ENCODE measurements at regions not wholly inside any gene's neighbourhood (a gene's known extent, or its start where the extent isn't known, plus 50 kb on each side); places are given as distances from the start of the nearest gene placed in this dataset.

DNA sequence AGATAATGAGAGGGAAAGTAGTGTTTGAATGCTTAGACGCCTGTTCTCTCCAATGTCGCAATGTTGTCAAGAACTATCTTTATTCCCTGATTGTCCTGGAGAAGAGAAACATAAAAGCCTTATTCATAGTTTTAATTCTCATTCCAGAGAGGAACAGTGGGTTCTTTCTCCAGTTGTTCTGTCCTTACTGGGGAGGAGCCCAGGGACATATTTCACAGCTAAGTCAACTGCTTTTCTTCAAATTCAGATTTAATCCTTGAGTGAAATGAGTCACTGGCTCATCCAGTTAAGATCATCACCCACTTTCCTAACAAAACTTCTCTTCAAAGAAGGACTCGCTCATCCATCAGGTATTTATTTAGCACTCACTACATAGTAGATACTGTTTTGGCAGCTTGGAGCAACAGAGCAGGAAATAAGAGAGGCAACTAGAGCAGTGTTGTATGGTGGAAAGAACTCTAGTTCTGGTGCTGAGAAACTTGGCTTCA is 365.7 kb upstream of the USP24 start:
- TF ChIP-seq, protein P1, sequence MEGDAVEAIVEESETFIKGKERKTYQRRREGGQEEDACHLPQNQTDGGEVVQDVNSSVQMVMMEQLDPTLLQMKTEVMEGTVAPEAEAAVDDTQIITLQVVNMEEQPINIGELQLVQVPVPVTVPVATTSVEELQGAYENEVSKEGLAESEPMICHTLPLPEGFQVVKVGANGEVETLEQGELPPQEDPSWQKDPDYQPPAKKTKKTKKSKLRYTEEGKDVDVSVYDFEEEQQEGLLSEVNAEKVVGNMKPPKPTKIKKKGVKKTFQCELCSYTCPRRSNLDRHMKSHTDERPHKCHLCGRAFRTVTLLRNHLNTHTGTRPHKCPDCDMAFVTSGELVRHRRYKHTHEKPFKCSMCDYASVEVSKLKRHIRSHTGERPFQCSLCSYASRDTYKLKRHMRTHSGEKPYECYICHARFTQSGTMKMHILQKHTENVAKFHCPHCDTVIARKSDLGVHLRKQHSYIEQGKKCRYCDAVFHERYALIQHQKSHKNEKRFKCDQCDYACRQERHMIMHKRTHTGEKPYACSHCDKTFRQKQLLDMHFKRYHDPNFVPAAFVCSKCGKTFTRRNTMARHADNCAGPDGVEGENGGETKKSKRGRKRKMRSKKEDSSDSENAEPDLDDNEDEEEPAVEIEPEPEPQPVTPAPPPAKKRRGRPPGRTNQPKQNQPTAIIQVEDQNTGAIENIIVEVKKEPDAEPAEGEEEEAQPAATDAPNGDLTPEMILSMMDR (IDR thresholded peaks at IDR 0.05): no peak
- no peak for TF ChIP-seq POLR2A (IDR thresholded peaks at IDR 0.05)
